OCI-LY1 (cell line): ENCODE measurements at regions not wholly inside any gene's neighbourhood (a gene's known extent, or its start where the extent isn't known, plus 50 kb on each side); places are given as distances from the start of the nearest gene placed in this dataset.
"Not testable (repeated sequence)": the region's sequence is repeated elsewhere in the genome, so short reads cannot be mapped to it uniquely, and the experiment has no call there.

Experiments
- H2AFZ ChIP-seq: fragments of 200-600 bp; sonication (generic), shearing (Covaris generic); 2 replicates; pipeline ENCODE4 v1.6.0; 2014; ENCODE audit warnings: antibody characterized with exemption, mild to moderate bottlenecking, low read length
- H3F3A ChIP-seq: fragments of 200-600 bp; sonication (generic), shearing (Covaris generic); 2 replicates; pipeline ENCODE4 v1.6.0; 2014; ENCODE audit warnings: mild to moderate bottlenecking, antibody characterized with exemption, low read length, moderate library complexity; ENCODE audit not compliant: insufficient read depth
- H3K27ac ChIP-seq: fragments of 200-600 bp; sonication (generic); 2 replicates; pipeline ENCODE4 v1.5.1; 2014; ENCODE audit warnings: low read length, mixed run types, mild to moderate bottlenecking, low read depth; ENCODE audit not compliant: poor library complexity, severe bottlenecking
- H3K27me3 ChIP-seq: fragments of 200-600 bp; sonication (generic); 2 replicates; pipeline ENCODE4 v1.6.0; 2014; ENCODE audit warnings: antibody characterized with exemption, mild to moderate bottlenecking, low read length, moderate library complexity; ENCODE audit not compliant: insufficient read depth
- H3K36me3 ChIP-seq: fragments of 200-600 bp; sonication (generic); 2 replicates; pipeline ENCODE4 v1.6.1; 2014; ENCODE audit warnings: mild to moderate bottlenecking, antibody characterized with exemption, low read length, moderate library complexity, mixed read lengths; ENCODE audit not compliant: insufficient read depth
- H3K4me1 ChIP-seq: fragments of 200-600 bp; sonication (generic); 2 replicates; pipeline ENCODE4 v1.5.1; 2014; ENCODE audit warnings: mild to moderate bottlenecking, low read length, moderate library complexity; ENCODE audit not compliant: insufficient read depth, severe bottlenecking
- H3K4me2 ChIP-seq: fragments of 200-600 bp; sonication (generic), shearing (Covaris generic); 2 replicates; pipeline ENCODE4 v1.6.1; 2014; ENCODE audit warnings: low read length
- H3K4me3 ChIP-seq: fragments of 200-600 bp; sonication (generic); 2 replicates; pipeline ENCODE4 v1.5.1; 2014; ENCODE audit warnings: low read length, low read depth, mild to moderate bottlenecking, mixed read lengths; ENCODE audit not compliant: poor library complexity, severe bottlenecking
- H3K79me2 ChIP-seq: fragments of 200-600 bp; shearing (Covaris generic); 2 replicates; pipeline ENCODE4 v1.6.1; 2016; ENCODE audit warnings: mixed run types, low read length, mixed read lengths; ENCODE audit not compliant: insufficient read depth
- H3K9ac ChIP-seq: fragments of 200-600 bp; sonication (generic), shearing (Covaris generic); 2 replicates; pipeline ENCODE4 v1.6.1; 2014; ENCODE audit warnings: mild to moderate bottlenecking, low read length, mixed read lengths
- H3K9me2 ChIP-seq: fragments of 200-600 bp; sonication (generic), shearing (Covaris generic); 2 replicates; pipeline ENCODE4 v1.6.1; 2014; ENCODE audit warnings: low read depth, mild to moderate bottlenecking, low read length, mixed read lengths
- H3K9me3 ChIP-seq: fragments of 200-600 bp; shearing (Covaris generic); 2 replicates; pipeline ENCODE4 v1.6.1; 2014; ENCODE audit warnings: low read length, mixed read lengths
- H4K20me1 ChIP-seq: fragments of 200-600 bp; sonication (generic), shearing (Covaris generic); 2 replicates; pipeline ENCODE4 v1.6.0; 2016; ENCODE audit warnings: mild to moderate bottlenecking, low read length; ENCODE audit not compliant: insufficient read depth
- CTCF ChIP-seq: fragments of 200-600 bp; sonication (generic), shearing (Covaris generic); IDR thresholded peaks from 2 replicates; pipeline ENCODE4 v1.5.1; 2017; ENCODE audit warnings: mild to moderate bottlenecking, antibody characterized with exemption, low read length, moderate library complexity, mixed read lengths
- EZH2 ChIP-seq: fragments of 200-600 bp; sonication (generic), shearing (Covaris generic); IDR thresholded peaks from 2 replicates; pipeline ENCODE4 v1.8.0; 2017; ENCODE audit warnings: borderline replicate concordance, mixed run types, mild to moderate bottlenecking, antibody characterized with exemption, low read length, moderate library complexity, mixed read lengths

GRCh38 chr2:188787021-188787657, 187.0 kb upstream of the COL3A1 start:
- Histone ChIP-seq H3K4me3 (no peak overlapping the region), H3K4me2 (no peak overlapping the region), H3F3A (no peaks in the 10 kb centered on the region), H2AFZ (no peak overlapping the region), H4K20me1 (no peaks in the 10 kb centered on the region), H3K27me3 (no peaks in the 10 kb centered on the region), H3K79me2 (no peaks in the 10 kb centered on the region), H3K9me2 (no peaks in the 10 kb centered on the region), H3K27ac (no peak overlapping the region), H3K9ac (no peak overlapping the region), H3K36me3 (no peaks in the 10 kb centered on the region), H3K4me1 (no peaks in the 10 kb centered on the region), H3K9me3 (no peaks in the 10 kb centered on the region)
- TF ChIP-seq EZH2 = no peak
- TF ChIP-seq CTCF = no peak

GRCh38 chr2:188787658-188788240, 186.4 kb upstream of the COL3A1 start:
- H3K27ac ChIP-seq = no peak overlapping the region
- no peaks in the 10 kb centered on the region for H3K4me1 ChIP-seq
- no peak overlapping the region for H2AFZ ChIP-seq
- TF ChIP-seq EZH2 = no peak
- no peak overlapping the region for H3K4me3 ChIP-seq
- H4K20me1 ChIP-seq = no peaks in the 10 kb centered on the region
- H3K4me2 ChIP-seq = no peak overlapping the region
- H3K27me3 ChIP-seq = no peaks in the 10 kb centered on the region
- H3K9me3 ChIP-seq = no peaks in the 10 kb centered on the region
- no peaks in the 10 kb centered on the region for H3K79me2 ChIP-seq
- H3K9ac ChIP-seq = no peak overlapping the region
- no peaks in the 10 kb centered on the region for H3K9me2 ChIP-seq
- no peaks in the 10 kb centered on the region for H3F3A ChIP-seq
- no peaks in the 10 kb centered on the region for H3K36me3 ChIP-seq

- Histone ChIP-seq H3K27ac (no peak overlapping the region), H3F3A (no peaks in the 10 kb centered on the region), H3K4me3 (no peak overlapping the region), H3K9me3 (no peaks in the 10 kb centered on the region), H3K27me3 (no peaks in the 10 kb centered on the region), H3K4me1 (no peaks in the 10 kb centered on the region), H3K9me2 (no peaks in the 10 kb centered on the region), H3K9ac (no peak overlapping the region), H2AFZ (no peak overlapping the region), H4K20me1 (no peaks in the 10 kb centered on the region), H3K36me3 (no peaks in the 10 kb centered on the region), H3K4me2 (no peak overlapping the region), H3K79me2 (no peaks in the 10 kb centered on the region)
- TF ChIP-seq CTCF = no peak
- TF ChIP-seq EZH2 = no peak
Observed at GRCh38 chr2:188788621-188789020, 185.6 kb upstream of the COL3A1 start.

DNA sequence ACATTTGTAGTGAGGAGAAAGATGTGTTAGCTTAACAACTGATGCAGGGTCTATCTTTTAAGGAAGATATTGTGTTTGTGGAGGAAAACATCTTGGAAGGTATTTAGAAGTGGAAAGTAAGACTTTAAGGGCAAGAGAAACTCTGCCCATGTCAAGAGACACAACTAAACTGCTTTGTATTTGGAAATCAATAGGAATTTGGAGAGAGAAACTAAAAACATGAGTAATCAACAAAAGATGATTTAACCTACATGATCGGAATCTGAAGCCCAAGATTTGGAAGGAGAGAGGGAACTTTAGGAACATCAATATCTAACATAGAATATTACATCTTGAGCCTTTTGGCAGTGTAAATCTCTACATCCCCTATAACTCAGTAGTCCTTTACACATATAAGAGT, 184.2 kb upstream of the COL3A1 start:
- Histone ChIP-seq H3K36me3 (no peaks in the 10 kb centered on the region), H3K27me3 (no peaks in the 10 kb centered on the region), H4K20me1 (no peaks in the 10 kb centered on the region), H3K9ac (no peak overlapping the region), H3K4me3 (no peak overlapping the region), H3K4me2 (no peak overlapping the region), H3K9me2 (no peaks in the 10 kb centered on the region), H3K9me3 (no peaks in the 10 kb centered on the region), H3F3A (no peaks in the 10 kb centered on the region), H2AFZ (no peak overlapping the region), H3K4me1 (no peaks in the 10 kb centered on the region), H3K27ac (no peak overlapping the region), H3K79me2 (no peaks in the 10 kb centered on the region)
- TF ChIP-seq CTCF (no peak), EZH2 (no peak)

- H3F3A ChIP-seq, H4K20me1 ChIP-seq, H3K9me3 ChIP-seq, H3K4me1 ChIP-seq, H3K4me3 ChIP-seq, H3K36me3 ChIP-seq, H3K9ac ChIP-seq, H3K9me2 ChIP-seq, H2AFZ ChIP-seq, H3K79me2 ChIP-seq, H3K27ac ChIP-seq, H3K4me2 ChIP-seq, H3K27me3 ChIP-seq: not testable (repeated sequence)
Observed at GRCh38 chr2:188794453-188794852, 179.7 kb upstream of the COL3A1 start.
